Peyer's patch (tissue), 4 donors: ENCODE measurements at regions not wholly inside any gene's neighbourhood (a gene's known extent, or its start where the extent isn't known, plus 50 kb on each side); places are given as distances from the start of the nearest gene placed in this dataset.

Experiments
- CTCF ChIP-seq, 6 experiments: fragments of 450-650 bp in 4 of 6; fragments of 200-600 bp in 2 of 6; sonication (generic) in 1 of 6; IDR thresholded peaks; one replicate each; pipeline ENCODE4 v1.5.1; 2017 to 2019; ENCODE audit warnings: antibody characterized with exemption in 6 of 6, mild to moderate bottlenecking in 3 of 6, moderate library complexity in 1 of 6
- POLR2A ChIP-seq, 2 donors: fragments of 450-650 bp; IDR thresholded peaks; one replicate each; pipeline ENCODE4 v1.5.1; 2017; ENCODE audit warnings: antibody characterized with exemption in 2 of 2, mild to moderate bottlenecking in 2 of 2, moderate library complexity in 2 of 2

GRCh38 chr11:91997226-91997625 is 227.4 kb upstream of the FAT3 start:
- TF ChIP-seq CTCF (IDR thresholded peaks at IDR 0.05), result no peak
- no peak for TF ChIP-seq POLR2A (IDR thresholded peaks at IDR 0.05)
